Stimulated activated CD4-positive, alpha-beta T cell treated with anti-CD3 and anti-CD28 coated beads, TNF-alpha, amount 100 ng/mL, for 48 hours (primary cell): ENCODE measurements at regions not wholly inside any gene's neighbourhood (a gene's known extent, or its start where the extent isn't known, plus 50 kb on each side); places are given as distances from the start of the nearest gene placed in this dataset.
"Not testable (repeated sequence)": the region's sequence is repeated elsewhere in the genome, so short reads cannot be mapped to it uniquely, and the experiment has no call there.

Source experiments
- DNase-seq, 3 donors: peaks; one replicate each; pipeline ENCODE4 v3.0.0-alpha.2; 2020; ENCODE audit warnings: low read depth in 3 of 3

- DNase-seq: not testable (repeated sequence)
Measured at GRCh38 chr10:76815505-76815904, 822.1 kb downstream of the KCNMA1 start.

GRCh38 chr10:76811430-76811829, 826.2 kb downstream of the KCNMA1 start:
- no peak for DNase-seq

GRCh38 chr10:76788452-76788811, 849.2 kb downstream of the KCNMA1 start:
- DNase-seq: no peak

- DNase-seq: no peak
Measured at GRCh38 chr10:76787746-76788451, 849.7 kb downstream of the KCNMA1 start.

GRCh38 chr10:76786504-76787072, 851.0 kb downstream of the KCNMA1 start:
- no peak for DNase-seq

GRCh38 chr10:76784076-76784475, 853.5 kb downstream of the KCNMA1 start:
- no peak for DNase-seq

GRCh38 chr10:76779796-76780301, 857.8 kb downstream of the KCNMA1 start:
- no peak for DNase-seq

GRCh38 chr10:76778914-76779795, 858.5 kb downstream of the KCNMA1 start:
- no peak for DNase-seq

- DNase-seq: no peak
Measured at GRCh38 chr10:76774987-76775603, 862.5 kb downstream of the KCNMA1 start.

GRCh38 chr10:76769582-76769981, 868.0 kb downstream of the KCNMA1 start:
- DNase-seq: no peak

- no peak for DNase-seq
Measured at GRCh38 chr10:76769161-76769560, 868.4 kb downstream of the KCNMA1 start.

GRCh38 chr10:76766682-76767081, 870.9 kb downstream of the KCNMA1 start:
- DNase-seq: no peak

GRCh38 chr10:76764921-76765320, 872.7 kb downstream of the KCNMA1 start:
- DNase-seq: not testable (repeated sequence)

- DNase-seq: no peak
Measured at GRCh38 chr10:76764177-76764576, 873.4 kb downstream of the KCNMA1 start.

GRCh38 chr10:76763376-76763775, 874.2 kb downstream of the KCNMA1 start:
- no peak for DNase-seq

GRCh38 chr10:76759681-76760080, 877.9 kb downstream of the KCNMA1 start:
- no peak for DNase-seq

GRCh38 chr10:76743169-76743568, 894.4 kb downstream of the KCNMA1 start:
- no peak for DNase-seq

GRCh38 chr10:76740514-76740913, 897.1 kb downstream of the KCNMA1 start:
- no peak for DNase-seq

GRCh38 chr10:76738991-76739390, 898.6 kb downstream of the KCNMA1 start:
- DNase-seq: no peak

GRCh38 chr10:76736815-76737618, 900.6 kb downstream of the KCNMA1 start:
- no peak for DNase-seq

- DNase-seq: no peak
Measured at GRCh38 chr10:76736392-76736791, 901.2 kb downstream of the KCNMA1 start.
